Upper lobe of left lung (tissue), 6 donors: ENCODE measurements at regions not wholly inside any gene's neighbourhood (a gene's known extent, or its start where the extent isn't known, plus 50 kb on each side); places are given as distances from the start of the nearest gene placed in this dataset.
"Not testable (repeated sequence)": the region's sequence is repeated elsewhere in the genome, so short reads cannot be mapped to it uniquely, and the experiment has no call there.

Source experiments
- ATAC-seq, 2 donors: fragments of 200-7000 bp; cut with Tn5 transposase; one replicate each; pipeline ENCODE4 v1.9.1; 2022; ENCODE audit warnings: mild to moderate bottlenecking in 2 of 2, moderate library complexity in 2 of 2; ENCODE audit not compliant: low FRiP score in 2 of 2
- DNase-seq, 2 donors: peaks; one replicate each; pipeline ENCODE4 v3.0.0-alpha.2; 2019 to 2020
- H3K27ac ChIP-seq, 4 donors: fragments of 200-600 bp; sonication (generic); one replicate each; pipeline ENCODE4 v1.5.1; 2016 to 2019
- H3K27me3 ChIP-seq, 4 donors: fragments of 200-600 bp; sonication (generic); one replicate each; pipeline ENCODE4 v1.5.1; 2017 to 2019
- H3K36me3 ChIP-seq, 4 donors: fragments of 200-600 bp; sonication (generic); one replicate each; pipeline ENCODE4 v1.5.1; 2016 to 2019
- H3K4me1 ChIP-seq, 4 donors: fragments of 200-600 bp; sonication (generic); one replicate each; pipeline ENCODE4 v1.5.1; 2018 to 2019
- H3K4me3 ChIP-seq, 4 donors: fragments of 200-600 bp; sonication (generic); one replicate each; pipeline ENCODE4 v1.5.1; 2017 to 2019; ENCODE audit warnings: mild to moderate bottlenecking in 2 of 4, moderate library complexity in 1 of 4
- H3K9me3 ChIP-seq, 4 donors: fragments of 200-600 bp; sonication (generic); one replicate each; pipeline ENCODE4 v1.5.1; 2018 to 2019
- CTCF ChIP-seq, 6 experiments: fragments of 450-650 bp in 4 of 6; fragments of 200-600 bp in 2 of 6; sonication (generic) in 2 of 6; IDR thresholded peaks; one replicate each; pipeline ENCODE4 v1.5.1; 2016 to 2019; ENCODE audit warnings: antibody characterized with exemption in 6 of 6
- EP300 ChIP-seq, 4 donors: sonication (generic); formaldehyde crosslinking; IDR thresholded peaks; one replicate each; pipeline ENCODE4 v1.5.1; 2017; ENCODE audit warnings: antibody characterized with exemption in 4 of 4, control low read depth in 2 of 4
- POLR2A ChIP-seq, 4 donors: fragments of 450-650 bp; IDR thresholded peaks; one replicate each; pipeline ENCODE4 v1.5.1; 2016 to 2017; ENCODE audit warnings: antibody characterized with exemption in 4 of 4, mild to moderate bottlenecking in 2 of 4
- POLR2AphosphoS5 ChIP-seq, 2 donors: sonication (generic); formaldehyde crosslinking; IDR thresholded peaks; one replicate each; pipeline ENCODE4 v1.5.1; 2017; ENCODE audit warnings: antibody characterized with exemption in 2 of 2
- WGBS, 2 donors: methylation state at CpG; one replicate each; pipeline ENCODE4 v1.1.5; 2017 to 2018; 5-methylcytosine and 5-hydroxymethylcytosine counted together
- donor health status: DM: no; HTN: no; CAD: no; lungs with moderate emphysema.
- donor health status: DM: no; HTN: yes; CAD: no; lungs with severe emphysema.

- H3K36me3 ChIP-seq, H3K9me3 ChIP-seq, ATAC-seq, H3K4me3 ChIP-seq, H3K27ac ChIP-seq, H3K4me1 ChIP-seq, H3K27me3 ChIP-seq, DNase-seq: not testable (repeated sequence)
- WGBS, 2 donors, result 81 to 84% methylated on average over 19 of the region's 19 CpGs
These were observed 2730.6 kb downstream of the RPIA start for GRCh38 chr2:91422102-91422501.

- 66 to 86% methylated on average over 1 of the region's 1 CpG for WGBS, 2 donors
- not testable (repeated sequence) for H3K27me3 ChIP-seq, H3K4me3 ChIP-seq, H3K9me3 ChIP-seq, H3K27ac ChIP-seq, H3K4me1 ChIP-seq, H3K36me3 ChIP-seq, ATAC-seq, DNase-seq
These were observed 2735.7 kb downstream of the RPIA start for GRCh38 chr2:91427148-91427547.

GRCh38 chr2:91441932-91442245, 2750.4 kb downstream of the RPIA start:
- peak overlapping the region in 3 of 4 donors; percentile 21 to 41 (median 27) for H3K4me3 ChIP-seq
- WGBS, 2 donors, result 8 to 12% methylated on average over 29 of the region's 29 CpGs

GRCh38 chr2:91442246-91442905, 2750.9 kb downstream of the RPIA start:
- peak in 1 of 2 donors; percentile 88 for DNase-seq
- ATAC-seq, result peak in 1 of 2 donors; percentile 63
- H3K27me3 ChIP-seq, result peaks cover 6 to 21% (median 15%) of the 10 kb centered on the region in 4 donors
- H3K27ac ChIP-seq, result peak overlapping the region in 1 of 4 donors; percentile 12
- WGBS, 2 donors, result 7 to 10% methylated on average over 77 to 82 of the region's 82 CpGs
- peaks cover 0 to 6% (median 0%) of the 10 kb centered on the region in 4 donors for H3K9me3 ChIP-seq
- peaks cover 11 to 15% (median 13%) of the 10 kb centered on the region in 4 donors for H3K4me1 ChIP-seq
- no peaks in the 10 kb centered on the region for H3K36me3 ChIP-seq
- H3K4me3 ChIP-seq, result peak overlapping the region in 3 of 4 donors; percentile 21 to 41 (median 27)
- TF ChIP-seq POLR2AphosphoS5 (IDR thresholded peaks at IDR 0.05) (no peak), EP300 (IDR thresholded peaks at IDR 0.05) (no peak), POLR2A (IDR thresholded peaks at IDR 0.05) (no peak), CTCF (IDR thresholded peaks at IDR 0.05) (no peak)

More at GRCh38 chr2:91441932-91442245, 2750.4 kb downstream of the RPIA start:
- H3K9me3 ChIP-seq, H3K36me3 ChIP-seq: not testable (repeated sequence)
- Histone ChIP-seq H3K27ac (peak overlapping the region in 1 of 4 donors; percentile 12), H3K4me1 (peaks cover 11 to 15% (median 13%) of the 10 kb centered on the region in 4 donors), H3K27me3 (peaks cover 6 to 21% (median 15%) of the 10 kb centered on the region in 4 donors)
- peak in 1 of 2 donors; percentile 86 for DNase-seq
- ATAC-seq, result peak in 1 of 2 donors; percentile 44

- Histone ChIP-seq H3K4me1 (peaks cover 11 to 15% (median 13%) of the 10 kb centered on the region in 4 donors), H3K27me3 (peaks cover 6 to 21% (median 15%) of the 10 kb centered on the region in 4 donors), H3K4me3 (peak overlapping the region; percentile 3 to 41 (median 24)), H3K27ac (peak overlapping the region in 1 of 4 donors; percentile 11)
- not testable (repeated sequence) for H3K36me3 ChIP-seq, H3K9me3 ChIP-seq
- ATAC-seq (peak; percentile 80 to 81), DNase-seq (peak in 1 of 2 donors; percentile 84)
- WGBS, 2 donors, result 11 to 13% methylated on average over 47 to 50 of the region's 69 CpGs
These were observed 2751.6 kb downstream of the RPIA start for GRCh38 chr2:91442906-91443729.

GRCh38 chr2:91443730-91444115, 2752.2 kb downstream of the RPIA start:
- H3K4me3 ChIP-seq, H3K36me3 ChIP-seq, ATAC-seq, H3K27ac ChIP-seq, H3K9me3 ChIP-seq: not testable (repeated sequence)
- H3K4me1 ChIP-seq, result peaks cover 11 to 15% (median 13%) of the 10 kb centered on the region in 4 donors
- 74 to 75% methylated on average over 6 to 9 of the region's 11 CpGs for WGBS, 2 donors
- H3K27me3 ChIP-seq, result peaks cover 6 to 21% (median 15%) of the 10 kb centered on the region in 4 donors
- peak in 1 of 2 donors; percentile 67 for DNase-seq

- WGBS, 2 donors, result 79 to 89% methylated on average over 4 to 5 of the region's 5 CpGs
- H3K36me3 ChIP-seq, H3K4me3 ChIP-seq, ATAC-seq, DNase-seq, H3K9me3 ChIP-seq, H3K27ac ChIP-seq: not testable (repeated sequence)
- peaks cover 11 to 15% (median 13%) of the 10 kb centered on the region in 4 donors for H3K4me1 ChIP-seq
- peaks cover 6 to 21% (median 14%) of the 10 kb centered on the region in 4 donors for H3K27me3 ChIP-seq
These were observed 2754.2 kb downstream of the RPIA start for GRCh38 chr2:91445705-91446104.

- H3K27ac ChIP-seq, H3K9me3 ChIP-seq, H3K4me3 ChIP-seq, ATAC-seq, H3K36me3 ChIP-seq, DNase-seq: not testable (repeated sequence)
- Histone ChIP-seq H3K4me1 (peaks cover 11 to 15% (median 13%) of the 10 kb centered on the region in 4 donors), H3K27me3 (peaks cover 6 to 21% (median 14%) of the 10 kb centered on the region in 4 donors)
These were observed 2755.0 kb downstream of the RPIA start for GRCh38 chr2:91446489-91446888.

- Histone ChIP-seq H3K4me1 (peaks cover 11 to 12% (median 11%) of the 10 kb centered on the region in 4 donors), H3K27me3 (peaks cover 6 to 19% (median 13%) of the 10 kb centered on the region in 4 donors)
- H3K9me3 ChIP-seq, H3K36me3 ChIP-seq, H3K4me3 ChIP-seq, H3K27ac ChIP-seq, DNase-seq, ATAC-seq: not testable (repeated sequence)
- 86 to 90% methylated on average over 6 of the region's 7 CpGs for WGBS, 2 donors
These were observed 2755.4 kb downstream of the RPIA start for GRCh38 chr2:91446915-91447314.

GRCh38 chr2:91447508-91447907, 2756.0 kb downstream of the RPIA start:
- not testable (repeated sequence) for H3K4me1 ChIP-seq, H3K4me3 ChIP-seq, ATAC-seq, H3K27ac ChIP-seq, H3K9me3 ChIP-seq, H3K36me3 ChIP-seq, DNase-seq
- 87 to 90% methylated on average over 5 to 7 of the region's 8 CpGs for WGBS, 2 donors
- H3K27me3 ChIP-seq, result peaks cover 5 to 13% (median 7%) of the 10 kb centered on the region in 4 donors

- not testable (repeated sequence) for H3K4me1 ChIP-seq, H3K27me3 ChIP-seq, H3K27ac ChIP-seq, H3K4me3 ChIP-seq, ATAC-seq, H3K36me3 ChIP-seq, H3K9me3 ChIP-seq
- WGBS, 2 donors, result 73 to 79% methylated on average over 9 of the region's 9 CpGs
- DNase-seq, result peak in 1 of 2 donors; percentile 73
These were observed 2770.8 kb downstream of the RPIA start for GRCh38 chr2:91462292-91462691.
